ENCODE measurements at regions not wholly inside any gene's neighbourhood (a gene's known extent, or its start where the extent isn't known, plus 50 kb on each side); places are given as distances from the start of the nearest gene placed in this dataset.

GRCh38 chr6:93721386-93722048 is 302.2 kb upstream of the EPHA7 start:
- H3K27ac ChIP-seq (ENCODE audit: low read depth, low read length): no peak overlapping the region
- no peak overlapping the region for H3K4me3 ChIP-seq (ENCODE audit: low read depth, low read length)
- DNase-seq (ENCODE audit: low read depth in 4 of 6, low spot score in 6 of 6): peak in 2 of 6 donors; percentile 48 to 54
- no peaks in the 10 kb centered on the region for H3K36me3 ChIP-seq (ENCODE audit: control insufficient read depth, insufficient read depth, low read length)
- H3K4me1 ChIP-seq (ENCODE audit: control insufficient read depth, insufficient read depth, low read length): no peaks in the 10 kb centered on the region
- no peaks in the 10 kb centered on the region for H3K9me3 ChIP-seq (ENCODE audit: control insufficient read depth, insufficient read depth, low read length)
- no CpG with 5 or more reads among the region's 3 CpGs for WGBS (ENCODE audit: insufficient coverage)
- H3K27me3 ChIP-seq (ENCODE audit: control insufficient read depth, insufficient read depth, low read length): no peaks in the 10 kb centered on the region

GRCh38 chr6:93713974-93714373 is 294.6 kb upstream of the EPHA7 start:
- no peaks in the 10 kb centered on the region for H3K27me3 ChIP-seq (ENCODE audit: control insufficient read depth, insufficient read depth, low read length)
- no peak overlapping the region for H3K4me3 ChIP-seq (ENCODE audit: low read depth, low read length)
- no peak overlapping the region for H3K27ac ChIP-seq (ENCODE audit: low read depth, low read length)
- DNase-seq (ENCODE audit: low read depth in 4 of 6, low spot score in 6 of 6): no peak
- H3K4me1 ChIP-seq (ENCODE audit: control insufficient read depth, insufficient read depth, low read length): no peaks in the 10 kb centered on the region
- peaks cover 6% of the 10 kb centered on the region for H3K9me3 ChIP-seq (ENCODE audit: control insufficient read depth, insufficient read depth, low read length)
- no peaks in the 10 kb centered on the region for H3K36me3 ChIP-seq (ENCODE audit: control insufficient read depth, insufficient read depth, low read length)

- Histone ChIP-seq H3K9me3 (ENCODE audit: control insufficient read depth, insufficient read depth, low read length) (peaks cover 6% of the 10 kb centered on the region), H3K4me1 (ENCODE audit: control insufficient read depth, insufficient read depth, low read length) (no peaks in the 10 kb centered on the region), H3K36me3 (ENCODE audit: control insufficient read depth, insufficient read depth, low read length) (no peaks in the 10 kb centered on the region), H3K4me3 (ENCODE audit: low read depth, low read length) (no peak overlapping the region), H3K27ac (ENCODE audit: low read depth, low read length) (no peak overlapping the region), H3K27me3 (ENCODE audit: control insufficient read depth, insufficient read depth, low read length) (no peaks in the 10 kb centered on the region)
- no CpG with 5 or more reads among the region's 1 CpG for WGBS (ENCODE audit: insufficient coverage)
- DNase-seq (ENCODE audit: low read depth in 4 of 6, low spot score in 6 of 6): no peak
These were observed 284.1 kb upstream of the EPHA7 start for GRCh38 chr6:93703431-93703830.

- no peaks in the 10 kb centered on the region for H3K4me1 ChIP-seq (ENCODE audit: control insufficient read depth, insufficient read depth, low read length)
- no peak overlapping the region for H3K27ac ChIP-seq (ENCODE audit: low read depth, low read length)
- H3K9me3 ChIP-seq (ENCODE audit: control insufficient read depth, insufficient read depth, low read length): peaks cover under 1% of the 10 kb centered on the region
- H3K27me3 ChIP-seq (ENCODE audit: control insufficient read depth, insufficient read depth, low read length): no peaks in the 10 kb centered on the region
- no peak for DNase-seq (ENCODE audit: low read depth in 4 of 6, low spot score in 6 of 6)
- no CpG with 5 or more reads among the region's 2 CpGs for WGBS (ENCODE audit: insufficient coverage)
- no peaks in the 10 kb centered on the region for H3K36me3 ChIP-seq (ENCODE audit: control insufficient read depth, insufficient read depth, low read length)
- no peak overlapping the region for H3K4me3 ChIP-seq (ENCODE audit: low read depth, low read length)
These were observed 282.2 kb upstream of the EPHA7 start for GRCh38 chr6:93701526-93701925.

GRCh38 chr6:93685494-93685893 is 266.1 kb upstream of the EPHA7 start:
- H3K4me3 ChIP-seq (ENCODE audit: low read depth, low read length): no peak overlapping the region

GRCh38 chr6:93684339-93684738 is 265.0 kb upstream of the EPHA7 start:
- no peaks in the 10 kb centered on the region for H3K4me1 ChIP-seq (ENCODE audit: control insufficient read depth, insufficient read depth, low read length)
- H3K9me3 ChIP-seq (ENCODE audit: control insufficient read depth, insufficient read depth, low read length): no peaks in the 10 kb centered on the region
- no peak overlapping the region for H3K27ac ChIP-seq (ENCODE audit: low read depth, low read length)
- no peak for DNase-seq (ENCODE audit: low read depth in 4 of 6, low spot score in 6 of 6)
- no peaks in the 10 kb centered on the region for H3K27me3 ChIP-seq (ENCODE audit: control insufficient read depth, insufficient read depth, low read length)
- 86% methylated on average over 1 of the region's 1 CpG for WGBS (ENCODE audit: insufficient coverage)
- H3K36me3 ChIP-seq (ENCODE audit: control insufficient read depth, insufficient read depth, low read length): no peaks in the 10 kb centered on the region
- no peak overlapping the region for H3K4me3 ChIP-seq (ENCODE audit: low read depth, low read length)

More at GRCh38 chr6:93685494-93685893, 266.1 kb upstream of the EPHA7 start:
- H3K27me3 ChIP-seq (ENCODE audit: control insufficient read depth, insufficient read depth, low read length): no peaks in the 10 kb centered on the region
- WGBS (ENCODE audit: insufficient coverage): 100% methylated on average over 1 of the region's 2 CpGs
- H3K36me3 ChIP-seq (ENCODE audit: control insufficient read depth, insufficient read depth, low read length): no peaks in the 10 kb centered on the region
- no peaks in the 10 kb centered on the region for H3K4me1 ChIP-seq (ENCODE audit: control insufficient read depth, insufficient read depth, low read length)
- no peak overlapping the region for H3K27ac ChIP-seq (ENCODE audit: low read depth, low read length)
- no peak for DNase-seq (ENCODE audit: low read depth in 4 of 6, low spot score in 6 of 6)
- H3K9me3 ChIP-seq (ENCODE audit: control insufficient read depth, insufficient read depth, low read length): no peaks in the 10 kb centered on the region

GRCh38 chr6:93679836-93680235 is 260.5 kb upstream of the EPHA7 start:
- H3K4me1 ChIP-seq (ENCODE audit: control insufficient read depth, insufficient read depth, low read length): no peaks in the 10 kb centered on the region
- WGBS (ENCODE audit: insufficient coverage): no CpG with 5 or more reads among the region's 3 CpGs
- no peaks in the 10 kb centered on the region for H3K27me3 ChIP-seq (ENCODE audit: control insufficient read depth, insufficient read depth, low read length)
- DNase-seq (ENCODE audit: low read depth in 4 of 6, low spot score in 6 of 6): no peak
- H3K27ac ChIP-seq (ENCODE audit: low read depth, low read length): no peak overlapping the region
- H3K9me3 ChIP-seq (ENCODE audit: control insufficient read depth, insufficient read depth, low read length): no peaks in the 10 kb centered on the region
- H3K4me3 ChIP-seq (ENCODE audit: low read depth, low read length): no peak overlapping the region
- H3K36me3 ChIP-seq (ENCODE audit: control insufficient read depth, insufficient read depth, low read length): no peaks in the 10 kb centered on the region

- no peak overlapping the region for H3K27ac ChIP-seq (ENCODE audit: low read depth, low read length)
- WGBS (ENCODE audit: insufficient coverage): 34% methylated on average over 2 of the region's 4 CpGs
These were observed 259.6 kb upstream of the EPHA7 start for GRCh38 chr6:93678841-93679454.

GRCh38 chr6:93677264-93677965 is 258.1 kb upstream of the EPHA7 start:
- peak in 1 of 6 donors; percentile 2 for DNase-seq (ENCODE audit: low read depth in 4 of 6, low spot score in 6 of 6)
- no peak overlapping the region for H3K4me3 ChIP-seq (ENCODE audit: low read depth, low read length)
- no peaks in the 10 kb centered on the region for H3K9me3 ChIP-seq (ENCODE audit: control insufficient read depth, insufficient read depth, low read length)
- WGBS (ENCODE audit: insufficient coverage): no CpG with 5 or more reads among the region's 4 CpGs
- H3K36me3 ChIP-seq (ENCODE audit: control insufficient read depth, insufficient read depth, low read length): no peaks in the 10 kb centered on the region
- H3K27ac ChIP-seq (ENCODE audit: low read depth, low read length): no peak overlapping the region
- H3K27me3 ChIP-seq (ENCODE audit: control insufficient read depth, insufficient read depth, low read length): no peaks in the 10 kb centered on the region
- no peaks in the 10 kb centered on the region for H3K4me1 ChIP-seq (ENCODE audit: control insufficient read depth, insufficient read depth, low read length)

More at GRCh38 chr6:93678841-93679454, 259.6 kb upstream of the EPHA7 start:
- Histone ChIP-seq H3K4me3 (ENCODE audit: low read depth, low read length) (peak overlapping the region; percentile 0), H3K36me3 (ENCODE audit: control insufficient read depth, insufficient read depth, low read length) (no peaks in the 10 kb centered on the region), H3K9me3 (ENCODE audit: control insufficient read depth, insufficient read depth, low read length) (no peaks in the 10 kb centered on the region), H3K27me3 (ENCODE audit: control insufficient read depth, insufficient read depth, low read length) (no peaks in the 10 kb centered on the region), H3K4me1 (ENCODE audit: control insufficient read depth, insufficient read depth, low read length) (no peaks in the 10 kb centered on the region)
- peak in 2 of 6 donors; percentile 48 to 89 for DNase-seq (ENCODE audit: low read depth in 4 of 6, low spot score in 6 of 6)

GRCh38 chr6:93676581-93676980 is 257.2 kb upstream of the EPHA7 start:
- Histone ChIP-seq H3K9me3 (ENCODE audit: control insufficient read depth, insufficient read depth, low read length) (no peaks in the 10 kb centered on the region), H3K4me1 (ENCODE audit: control insufficient read depth, insufficient read depth, low read length) (no peaks in the 10 kb centered on the region), H3K27ac (ENCODE audit: low read depth, low read length) (no peak overlapping the region), H3K27me3 (ENCODE audit: control insufficient read depth, insufficient read depth, low read length) (no peaks in the 10 kb centered on the region), H3K4me3 (ENCODE audit: low read depth, low read length) (no peak overlapping the region), H3K36me3 (ENCODE audit: control insufficient read depth, insufficient read depth, low read length) (no peaks in the 10 kb centered on the region)
- peak in 1 of 6 donors; percentile 1 for DNase-seq (ENCODE audit: low read depth in 4 of 6, low spot score in 6 of 6)
- no CpG with 5 or more reads among the region's 1 CpG for WGBS (ENCODE audit: insufficient coverage)
